WERI-Rb-1 (cell line): ENCODE measurements at regions not wholly inside any gene's neighbourhood (a gene's known extent, or its start where the extent isn't known, plus 50 kb on each side); places are given as distances from the start of the nearest gene placed in this dataset.

Source experiments
- DNase-seq: peaks from one replicate; pipeline ENCODE4 v3.0.0-alpha.2; 2020
- H3K27ac ChIP-seq: fragments of 250-450 bp; sonication (Bioruptor Pico); 2 replicates; pipeline ENCODE4 v1.5.1; 2020; ENCODE audit warnings: mild to moderate bottlenecking, moderate library complexity
- H3K27me3 ChIP-seq: fragments of 250-450 bp; sonication (Bioruptor Pico); 2 replicates; pipeline ENCODE4 v1.5.1; 2021; ENCODE audit warnings: mild to moderate bottlenecking, low read depth, moderate library complexity; ENCODE audit not compliant: insufficient read depth, severe bottlenecking
- H3K36me3 ChIP-seq: fragments of 250-450 bp; sonication (Bioruptor Pico); 2 replicates; pipeline ENCODE4 v1.5.1; 2020; ENCODE audit warnings: mild to moderate bottlenecking, moderate library complexity
- H3K4me3 ChIP-seq: 2 replicates; pipeline ENCODE4 v1.5.1; 2011; ENCODE audit warnings: low read depth, mild to moderate bottlenecking, control low read depth, low read length
- H3K9me3 ChIP-seq: fragments of 250-450 bp; sonication (Bioruptor Pico); 2 replicates; pipeline ENCODE4 v1.5.1; 2021; ENCODE audit warnings: mild to moderate bottlenecking, moderate library complexity; ENCODE audit not compliant: severe bottlenecking
- CTCF ChIP-seq: IDR thresholded peaks from 2 replicates; pipeline ENCODE4 v1.5.1; 2011; ENCODE audit warnings: low read depth, mild to moderate bottlenecking, control low read depth, inconsistent platforms, low read length

GRCh38 chr4:18214411-18215055, 193.0 kb upstream of the LCORL start:
- Histone ChIP-seq H3K27me3 (no peaks in the 10 kb centered on the region), H3K9me3 (peaks cover 13% of the 10 kb centered on the region), H3K36me3 (no peaks in the 10 kb centered on the region), H3K27ac (no peak overlapping the region), H3K4me3 (no peak overlapping the region)
- DNase-seq = no peak
- no peak for TF ChIP-seq CTCF

GRCh38 chr4:18213576-18214198, 192.1 kb upstream of the LCORL start:
- H3K27me3 ChIP-seq = no peaks in the 10 kb centered on the region
- no peaks in the 10 kb centered on the region for H3K36me3 ChIP-seq
- H3K4me3 ChIP-seq = no peak overlapping the region
- peaks cover 13% of the 10 kb centered on the region for H3K9me3 ChIP-seq
- no peak for TF ChIP-seq CTCF
- DNase-seq = no peak
- no peak overlapping the region for H3K27ac ChIP-seq

- H3K27me3 ChIP-seq = no peaks in the 10 kb centered on the region
- no peaks in the 10 kb centered on the region for H3K36me3 ChIP-seq
- peaks cover 9% of the 10 kb centered on the region for H3K9me3 ChIP-seq
- no peak overlapping the region for H3K4me3 ChIP-seq
- DNase-seq = no peak
- TF ChIP-seq CTCF = no peak
- H3K27ac ChIP-seq = no peak overlapping the region
Observed at GRCh38 chr4:18209448-18209847, 187.9 kb upstream of the LCORL start.

- TF ChIP-seq CTCF = no peak
- no peaks in the 10 kb centered on the region for H3K9me3 ChIP-seq
- H3K27ac ChIP-seq = peak overlapping the region; percentile 81
- H3K36me3 ChIP-seq = no peaks in the 10 kb centered on the region
- DNase-seq = no peak
- no peak overlapping the region for H3K4me3 ChIP-seq
- H3K27me3 ChIP-seq = no peaks in the 10 kb centered on the region
Observed at GRCh38 chr4:18203966-18204365, 182.4 kb upstream of the LCORL start.

- TF ChIP-seq CTCF = no peak
- H3K4me3 ChIP-seq = peak overlapping the region; percentile 11; the same call in 1 of the 2 replicates
- DNase-seq = peak; percentile 64
- H3K27ac ChIP-seq = peak overlapping the region; percentile 81
- H3K27me3 ChIP-seq = no peaks in the 10 kb centered on the region
- no peaks in the 10 kb centered on the region for H3K36me3 ChIP-seq
- H3K9me3 ChIP-seq = no peaks in the 10 kb centered on the region
Observed at GRCh38 chr4:18202486-18202885, 180.9 kb upstream of the LCORL start.

- no peaks in the 10 kb centered on the region for H3K9me3 ChIP-seq
- H3K4me3 ChIP-seq = no peak overlapping the region
- no peak for TF ChIP-seq CTCF
- DNase-seq = no peak
- peak overlapping the region; percentile 81 for H3K27ac ChIP-seq
- H3K27me3 ChIP-seq = no peaks in the 10 kb centered on the region
- no peaks in the 10 kb centered on the region for H3K36me3 ChIP-seq
Observed at GRCh38 chr4:18201885-18202284, 180.3 kb upstream of the LCORL start.
